HUES48 (cell line): ENCODE measurements at regions not wholly inside any gene's neighbourhood (a gene's known extent, or its start where the extent isn't known, plus 50 kb on each side); places are given as distances from the start of the nearest gene placed in this dataset.

ENCODE experiments used
- H3K27ac ChIP-seq: one replicate; pipeline ENCODE4 v1.7.0; 2013; ENCODE audit warnings: low read depth, low read length, inconsistent platforms
- H3K27me3 ChIP-seq: 2 replicates; pipeline ENCODE4 v1.6.1; 2013; ENCODE audit warnings: mild to moderate bottlenecking, low read length; ENCODE audit not compliant: control insufficient read depth, insufficient read depth
- H3K36me3 ChIP-seq: 2 replicates; pipeline ENCODE4 v1.6.1; 2013; ENCODE audit warnings: low read length; ENCODE audit not compliant: control insufficient read depth, insufficient read depth
- H3K4me1 ChIP-seq: 2 replicates; pipeline ENCODE4 v1.6.1; 2013; ENCODE audit warnings: mild to moderate bottlenecking, low read length; ENCODE audit not compliant: control insufficient read depth, insufficient read depth
- H3K4me3 ChIP-seq: 2 replicates; pipeline ENCODE4 v1.5.1; 2013; ENCODE audit warnings: mild to moderate bottlenecking, low read depth, low read length
- H3K9ac ChIP-seq: 2 replicates; pipeline ENCODE4 v1.6.1; 2013; ENCODE audit warnings: mild to moderate bottlenecking, low read depth, low read length, moderate library complexity
- H3K9me3 ChIP-seq: 2 replicates; pipeline ENCODE4 v1.6.1; 2013; ENCODE audit warnings: low read length; ENCODE audit not compliant: control insufficient read depth, insufficient read depth

- Histone ChIP-seq H3K9ac (no peak overlapping the region), H3K27me3 (no peaks in the 10 kb centered on the region), H3K4me3 (no peak overlapping the region), H3K36me3 (no peaks in the 10 kb centered on the region), H3K4me1 (no peaks in the 10 kb centered on the region), H3K9me3 (no peaks in the 10 kb centered on the region), H3K27ac (no peak overlapping the region)
Observed at GRCh38 chr16:59161679-59162078, 427.6 kb upstream of the GOT2 start.

- Histone ChIP-seq H3K27me3 (no peaks in the 10 kb centered on the region), H3K9me3 (no peaks in the 10 kb centered on the region), H3K4me1 (no peaks in the 10 kb centered on the region), H3K9ac (no peak overlapping the region), H3K4me3 (no peak overlapping the region), H3K36me3 (no peaks in the 10 kb centered on the region), H3K27ac (no peak overlapping the region)
Observed at GRCh38 chr16:59154295-59154694, 420.2 kb upstream of the GOT2 start.

GRCh38 chr16:59148769-59149155 lies 414.6 kb upstream of the GOT2 start:
- no peak overlapping the region for H3K9ac ChIP-seq
- H3K4me1 ChIP-seq: no peaks in the 10 kb centered on the region
- no peaks in the 10 kb centered on the region for H3K9me3 ChIP-seq
- no peaks in the 10 kb centered on the region for H3K36me3 ChIP-seq
- H3K27me3 ChIP-seq: no peaks in the 10 kb centered on the region
- H3K4me3 ChIP-seq: no peak overlapping the region
- no peak overlapping the region for H3K27ac ChIP-seq

GRCh38 chr16:59148056-59148768 lies 414.1 kb upstream of the GOT2 start:
- no peaks in the 10 kb centered on the region for H3K4me1 ChIP-seq
- no peak overlapping the region for H3K4me3 ChIP-seq
- H3K9ac ChIP-seq: no peak overlapping the region

GRCh38 chr16:59146140-59146539 lies 412.0 kb upstream of the GOT2 start:
- Histone ChIP-seq H3K27me3 (no peaks in the 10 kb centered on the region), H3K4me3 (no peak overlapping the region), H3K27ac (no peak overlapping the region), H3K9me3 (no peaks in the 10 kb centered on the region), H3K9ac (no peak overlapping the region), H3K36me3 (no peaks in the 10 kb centered on the region), H3K4me1 (no peaks in the 10 kb centered on the region)

More at GRCh38 chr16:59148056-59148768, 414.1 kb upstream of the GOT2 start:
- Histone ChIP-seq H3K9me3 (no peaks in the 10 kb centered on the region), H3K27me3 (no peaks in the 10 kb centered on the region), H3K36me3 (no peaks in the 10 kb centered on the region), H3K27ac (no peak overlapping the region)

GRCh38 chr16:59144841-59145240 lies 410.7 kb upstream of the GOT2 start:
- H3K27ac ChIP-seq: no peak overlapping the region
- H3K4me1 ChIP-seq: no peaks in the 10 kb centered on the region
- H3K4me3 ChIP-seq: no peak overlapping the region
- H3K9me3 ChIP-seq: no peaks in the 10 kb centered on the region
- H3K9ac ChIP-seq: no peak overlapping the region
- H3K27me3 ChIP-seq: no peaks in the 10 kb centered on the region
- H3K36me3 ChIP-seq: no peaks in the 10 kb centered on the region

GRCh38 chr16:59144326-59144725 lies 410.2 kb upstream of the GOT2 start:
- Histone ChIP-seq H3K36me3 (no peaks in the 10 kb centered on the region), H3K4me1 (no peaks in the 10 kb centered on the region), H3K9ac (no peak overlapping the region), H3K9me3 (no peaks in the 10 kb centered on the region), H3K4me3 (no peak overlapping the region), H3K27ac (no peak overlapping the region), H3K27me3 (no peaks in the 10 kb centered on the region)

GRCh38 chr16:59126486-59126885 lies 392.4 kb upstream of the GOT2 start:
- H3K27ac ChIP-seq: no peak overlapping the region
- H3K4me1 ChIP-seq: peaks cover 8% of the 10 kb centered on the region; the same call in 1 of the 2 replicates
- H3K9ac ChIP-seq: no peak overlapping the region
- no peak overlapping the region for H3K4me3 ChIP-seq
- no peaks in the 10 kb centered on the region for H3K36me3 ChIP-seq
- no peaks in the 10 kb centered on the region for H3K9me3 ChIP-seq
- H3K27me3 ChIP-seq: no peaks in the 10 kb centered on the region

GRCh38 chr16:59124056-59124455 lies 389.9 kb upstream of the GOT2 start:
- H3K36me3 ChIP-seq: no peaks in the 10 kb centered on the region

GRCh38 chr16:59123479-59123878 lies 389.4 kb upstream of the GOT2 start:
- no peaks in the 10 kb centered on the region for H3K36me3 ChIP-seq
- H3K27ac ChIP-seq: no peak overlapping the region
- H3K4me1 ChIP-seq: peaks cover 8% of the 10 kb centered on the region; the same call in 1 of the 2 replicates
- H3K9me3 ChIP-seq: no peaks in the 10 kb centered on the region
- H3K27me3 ChIP-seq: no peaks in the 10 kb centered on the region
- H3K4me3 ChIP-seq: no peak overlapping the region
- no peak overlapping the region for H3K9ac ChIP-seq

More at GRCh38 chr16:59124056-59124455, 389.9 kb upstream of the GOT2 start:
- Histone ChIP-seq H3K27me3 (no peaks in the 10 kb centered on the region), H3K9me3 (no peaks in the 10 kb centered on the region), H3K9ac (no peak overlapping the region), H3K4me1 (peaks cover 8% of the 10 kb centered on the region; the same call in 1 of the 2 replicates), H3K27ac (no peak overlapping the region), H3K4me3 (no peak overlapping the region)

GRCh38 chr16:59122262-59122537 lies 388.1 kb upstream of the GOT2 start:
- no peaks in the 10 kb centered on the region for H3K9me3 ChIP-seq
- H3K9ac ChIP-seq: no peak overlapping the region

More at GRCh38 chr16:59122262-59122537, 388.1 kb upstream of the GOT2 start:
- Histone ChIP-seq H3K27ac (no peak overlapping the region), H3K4me1 (peaks cover 8% of the 10 kb centered on the region; the same call in 1 of the 2 replicates), H3K36me3 (no peaks in the 10 kb centered on the region), H3K27me3 (no peaks in the 10 kb centered on the region), H3K4me3 (no peak overlapping the region)
